A549 (cell line): ENCODE measurements at regions not wholly inside any gene's neighbourhood (a gene's known extent, or its start where the extent isn't known, plus 50 kb on each side); places are given as distances from the start of the nearest gene placed in this dataset.

Experiments
- CTCF ChIP-seq: fragments of >200 bp; sonication (Bioruptor Twin); formaldehyde crosslinking; IDR thresholded peaks from 3 replicates; pipeline ENCODE4 v1.5.1; 2016
- HES2 ChIP-seq: fragments of >200 bp; sonication (Bioruptor Twin); formaldehyde crosslinking; IDR thresholded peaks from 2 replicates; pipeline ENCODE4 v1.6.1; 2016
- JUNB ChIP-seq: fragments of >200 bp; sonication (Bioruptor Twin); formaldehyde crosslinking; IDR thresholded peaks from 2 replicates; pipeline ENCODE4 v1.6.1; 2016
- POLR2A ChIP-seq: IDR thresholded peaks from 2 replicates; pipeline ENCODE4 v1.6.1; 2012; ENCODE audit warnings: mild to moderate bottlenecking, low read length
- RNF2 ChIP-seq: fragments of 200-600 bp; sonication (generic); IDR thresholded peaks from 2 replicates; pipeline ENCODE4 v1.6.1; 2016; ENCODE audit warnings: low read depth, mild to moderate bottlenecking, antibody characterized with exemption, moderate library complexity, borderline replicate concordance
- ZC3H11A ChIP-seq: fragments of 450-650 bp; IDR thresholded peaks from 2 replicates; pipeline ENCODE4 v1.6.1; 2014; ENCODE audit warnings: antibody characterized with exemption, mild to moderate bottlenecking
- ZFP36 ChIP-seq: fragments of 450-650 bp; IDR thresholded peaks from 2 replicates; pipeline ENCODE4 v1.6.1; 2014; ENCODE audit warnings: borderline replicate concordance; ENCODE audit not compliant: partially characterized antibody

- TF ChIP-seq CTCF = no peak
- no peak for TF ChIP-seq ZFP36
- no peak for TF ChIP-seq JUNB
- no peak for TF ChIP-seq ZC3H11A
- TF ChIP-seq HES2 = no peak
- TF ChIP-seq POLR2A = no peak
- TF ChIP-seq RNF2 = no peak
These were observed 142.4 kb upstream of the NRIP1 start for GRCh38 chr21:15207231-15207630.
